Heart right ventricle (tissue), 16 donors: ENCODE measurements at regions not wholly inside any gene's neighbourhood (a gene's known extent, or its start where the extent isn't known, plus 50 kb on each side); places are given as distances from the start of the nearest gene placed in this dataset.
"Not testable (repeated sequence)": the region's sequence is repeated elsewhere in the genome, so short reads cannot be mapped to it uniquely, and the experiment has no call there.

Experiments used
- ATAC-seq, 8 donors: fragments of 200-7000 bp; cut with Tn5 transposase; one replicate each; pipeline ENCODE4 v1.9.1; 2020; ENCODE audit warnings: mild to moderate bottlenecking in 8 of 8, moderate library complexity in 8 of 8, moderate number of reproducible peaks in 1 of 8
- DNase-seq, 2 donors: peaks; one replicate each; pipeline ENCODE4 v3.0.0-alpha.2; 2020
- H3K27ac ChIP-seq, 10 donors: fragments of 200-600 bp; sonication (generic) in 2 of 10; one replicate each; pipeline versions ENCODE4 v1.5.0 to v1.8.0; 2020 to 2022; ENCODE audit warnings: mild to moderate bottlenecking in 3 of 10
- H3K27me3 ChIP-seq, 7 donors: fragments of 200-600 bp; one replicate each; pipeline ENCODE4 v1.8.0; 2021 to 2022; ENCODE audit warnings: mild to moderate bottlenecking in 2 of 7
- H3K36me3 ChIP-seq, 9 donors: fragments of 200-600 bp; sonication (generic) in 1 of 9; one replicate each; pipeline versions ENCODE4 v1.5.0 to v1.8.0; 2020 to 2022; ENCODE audit warnings: mild to moderate bottlenecking in 2 of 9
- H3K4me1 ChIP-seq, 9 donors: fragments of 200-600 bp; sonication (generic) in 1 of 9; one replicate each; pipeline versions ENCODE4 v1.5.0 to v1.8.0; 2020 to 2022; ENCODE audit warnings: mild to moderate bottlenecking in 4 of 9
- H3K4me3 ChIP-seq, 10 donors: fragments of 200-600 bp; sonication (generic) in 2 of 10; one replicate each; pipeline versions ENCODE4 v1.5.0 to v1.8.0; 2020 to 2022; ENCODE audit warnings: mild to moderate bottlenecking in 7 of 10, moderate library complexity in 2 of 10
- H3K9me3 ChIP-seq, 11 donors: fragments of 200-600 bp in 10 of 11; sonication (generic) in 2 of 11; one replicate each; pipeline versions ENCODE4 v1.5.0 to v1.8.0; 2013 to 2022; ENCODE audit warnings: mild to moderate bottlenecking in 2 of 11, control low read depth in 1 of 11, moderate library complexity in 1 of 11
- CTCF ChIP-seq, 9 donors: fragments of 200-600 bp; sonication (generic) in 2 of 9; IDR thresholded peaks; one replicate each; pipeline versions ENCODE4 v1.5.0 to v1.8.0; 2021 to 2022; ENCODE audit warnings: antibody characterized with exemption in 9 of 9, mild to moderate bottlenecking in 5 of 9, moderate library complexity in 1 of 9
- WGBS, 2 donors: extraction: QIAGEN DNeasy Blood & Tissue Kit; methylation state at CpG; one replicate each; pipeline ENCODE4 v1.1.7; 2013; ENCODE audit warnings: inconsistent platforms in 1 of 2; 5-methylcytosine and 5-hydroxymethylcytosine counted together
- intact Hi-C, 10 donors: fragments of 100-400 bp; cut with DNase I; formaldehyde crosslinking; loops; one replicate each; pipeline versions ENCODE4 v1.11.1 to v1.14.2; 2022
- donor health status: Arrhythmogenic right ventricular cardiomyopathy.
- donor health status: ischemic (EF 13 %, LVEDD 7.1; RV severe dilation, severe dysfunction).
- donor health status: healthy with polysubstance abuse.
- donor health status: DM: no; HTN: yes; CAD: no.
- donor health status: DM: no; HTN: no; CAD: no.
- donor health status: ischemic (EF 25% LVEDD 6.9; RV normal size, moderate dysfunction).
- donor health status: ischemic (EF 25% LVEDD 5.7; RV mildly dilated, moderate dysfunction).
- donor health status: healthy.
- donor health status: DM: yes; HTN: yes; CAD: no.
- donor health status: Ischemic cardiomyopathy.
- donor health status: ischemic (EF 35%, LVEDD 5.7; RV mildly dilated, moderate dysfunction).
- donor health status: nonischemic (EF 11% LVEDD 7.7; RV severe dilation, severe dysfunction).
- donor health status: DM: yes; HTN: yes; CAD: no.
- donor health status: PGD.
- donor health status: ischemic (EF 29% LVEDD 5.4; RV normal size, mild dysfunction).
- donor health status: nonischemic (EF 23%, LVEDD 6.1; RV moderate dilation, normal function).

GRCh38 chr9:129449066-129449465 is 171.8 kb downstream of the C9orf50 start:
- Histone ChIP-seq H3K36me3 (no peaks in the 10 kb centered on the region), H3K4me3 (no peak overlapping the region), H3K4me1 (peaks cover 6 to 22% (median 14%) of the 10 kb centered on the region in 9 donors), H3K9me3 (peaks cover 0 to 9% (median 0%) of the 10 kb centered on the region in 11 donors), H3K27ac (no peak overlapping the region), H3K27me3 (no peaks in the 10 kb centered on the region)
- ATAC-seq (no peak), DNase-seq (no peak)
- intact Hi-C loops: no loop called here
- WGBS, 2 donors: 92 to 93% methylated on average over 16 of the region's 16 CpGs
- TF ChIP-seq CTCF (IDR thresholded peaks at IDR 0.05): no peak

GRCh38 chr9:129446828-129447550 is 173.9 kb downstream of the C9orf50 start:
- 57 to 61% methylated on average over 14 of the region's 14 CpGs for whole genome bisulfite sequencing, 2 donors

DNA sequence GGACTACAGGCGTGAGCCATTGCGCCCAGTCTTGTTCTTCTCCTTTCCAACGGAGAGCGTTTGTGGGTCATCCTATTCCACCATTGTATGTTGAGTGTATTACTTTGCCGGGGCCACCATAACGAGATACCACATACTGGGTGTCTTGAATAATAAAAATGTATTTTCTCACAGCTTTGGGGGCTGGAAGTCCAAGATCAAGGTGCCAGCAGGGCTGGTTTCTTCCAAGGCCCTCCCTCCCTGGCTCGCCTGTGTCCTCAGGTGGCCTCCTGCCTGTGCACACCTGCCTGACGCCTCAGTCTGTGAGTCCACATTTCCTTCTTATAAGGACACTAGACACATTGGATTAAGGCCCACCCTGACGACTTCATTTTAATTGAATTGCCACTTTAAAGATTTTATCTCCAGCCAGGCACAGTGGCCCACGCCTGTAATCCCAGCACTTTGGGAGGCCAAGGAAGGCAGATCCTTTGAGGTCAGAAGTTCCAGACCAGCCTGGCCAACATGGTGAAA is 175.1 kb downstream of the C9orf50 start:
- no peaks in the 10 kb centered on the region for H3K27me3 ChIP-seq
- DNase-seq: no peak
- H3K36me3 ChIP-seq: no peaks in the 10 kb centered on the region
- TF ChIP-seq CTCF (IDR thresholded peaks at IDR 0.05): no peak
- H3K27ac ChIP-seq: no peak overlapping the region
- 93 to 94% methylated on average over 10 of the region's 10 CpGs for WGBS, 2 donors
- intact Hi-C loops: no loop called here
- H3K4me3 ChIP-seq: no peak overlapping the region
- peaks cover 0 to 9% (median 0%) of the 10 kb centered on the region in 11 donors for H3K9me3 ChIP-seq
- H3K4me1 ChIP-seq: peaks cover 0 to 3% (median under 1%) of the 10 kb centered on the region in 9 donors
- no peak for ATAC-seq

More at GRCh38 chr9:129446828-129447550, 173.9 kb downstream of the C9orf50 start:
- ATAC-seq: peak in 5 of 8 donors; percentile 26 to 65 (median 28)
- H3K9me3 ChIP-seq: peaks cover 0 to 9% (median 0%) of the 10 kb centered on the region in 11 donors
- peaks cover 6 to 14% (median 12%) of the 10 kb centered on the region in 9 donors for H3K4me1 ChIP-seq
- H3K36me3 ChIP-seq: no peaks in the 10 kb centered on the region
- TF ChIP-seq CTCF (IDR thresholded peaks at IDR 0.05): no peak
- intact Hi-C loops: no loop called here
- no peak overlapping the region for H3K4me3 ChIP-seq
- H3K27ac ChIP-seq: no peak overlapping the region
- no peaks in the 10 kb centered on the region for H3K27me3 ChIP-seq
- no peak for DNase-seq

- ATAC-seq, H3K4me3 ChIP-seq, DNase-seq, H3K36me3 ChIP-seq, intact Hi-C loops, H3K27ac ChIP-seq, H3K4me1 ChIP-seq: not testable (repeated sequence)
- H3K9me3 ChIP-seq: peaks cover 0 to 11% (median 0%) of the 10 kb centered on the region in 11 donors
- peaks cover 0 to 10% (median 0%) of the 10 kb centered on the region in 7 donors for H3K27me3 ChIP-seq
- 94 to 97% methylated on average over 8 of the region's 8 CpGs for WGBS, 2 donors
Observed at GRCh38 chr9:129443515-129444164, 177.3 kb downstream of the C9orf50 start.
